ENCODE measurements at regions not wholly inside any gene's neighbourhood (a gene's known extent, or its start where the extent isn't known, plus 50 kb on each side); places are given as distances from the start of the nearest gene placed in this dataset.

DNA sequence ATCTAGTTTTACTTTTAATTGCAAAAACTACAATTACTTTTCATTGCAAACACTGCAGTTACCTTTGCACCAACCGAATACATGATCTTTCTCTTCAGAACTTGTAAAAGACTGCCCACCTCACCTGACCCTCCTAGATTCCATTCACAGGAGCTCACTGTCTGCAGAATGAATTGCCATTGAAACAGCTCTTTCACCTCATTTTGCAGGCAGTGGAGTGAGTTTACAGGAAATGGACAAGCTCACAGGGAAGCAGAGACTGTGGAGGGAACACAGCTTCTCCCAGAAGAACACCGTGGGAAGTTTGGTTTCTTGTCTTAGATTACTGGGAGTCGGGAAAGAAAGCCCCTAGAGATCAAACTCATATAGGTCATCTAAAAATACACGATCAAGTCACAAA, 439.7 kb upstream of the RBFOX1 start:
- DNase-seq (no peak), ATAC-seq (no peak)
- intact Hi-C loops (cut with micrococcal nuclease): no loop called here

DNA sequence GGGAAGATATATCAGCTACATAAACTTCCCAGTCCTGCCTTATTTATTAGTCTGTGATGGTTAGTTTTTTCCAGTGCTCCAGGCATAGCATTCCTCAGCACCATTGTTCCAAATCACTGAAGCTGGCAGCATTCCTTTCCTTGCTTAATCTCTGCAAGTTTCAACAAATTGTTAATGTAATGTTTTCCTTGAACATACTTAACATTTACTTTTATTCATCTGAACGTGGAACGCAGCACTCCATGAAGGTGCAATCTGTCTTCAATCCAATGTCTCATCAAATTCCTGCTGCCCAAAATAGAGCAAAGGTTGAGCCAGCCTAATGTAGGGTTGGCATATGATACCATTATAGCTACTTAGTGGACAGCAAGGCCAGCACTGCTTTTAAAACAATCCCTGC, 441.1 kb upstream of the RBFOX1 start:
- no peak for ATAC-seq
- intact Hi-C loops (cut with micrococcal nuclease): no loop called here
- no peak for DNase-seq

- ATAC-seq (no peak), DNase-seq (no peak)
- intact Hi-C loops (cut with micrococcal nuclease): no loop called here
Measured at GRCh38 chr16:6888531-6888930, 444.1 kb upstream of the RBFOX1 start.

DNA sequence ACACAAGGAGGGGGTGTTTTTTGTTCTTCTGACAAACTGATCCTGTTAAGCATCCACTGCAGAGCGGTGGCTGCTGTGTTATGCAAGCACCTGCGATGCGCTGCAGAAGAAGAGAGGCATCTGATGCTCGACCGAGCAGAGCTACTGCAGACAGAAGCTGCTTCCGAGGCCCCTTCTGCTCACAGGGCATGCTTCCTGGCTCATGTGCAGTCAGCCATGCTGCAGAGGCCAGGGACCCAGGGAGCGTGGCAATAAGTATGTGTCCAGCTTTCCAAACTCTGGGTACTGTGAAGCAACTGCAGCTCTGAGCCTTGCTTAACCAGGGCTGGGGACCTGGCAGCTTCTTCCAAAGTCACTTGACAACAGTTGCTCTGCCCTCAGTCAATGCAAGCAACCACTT, 448.6 kb upstream of the RBFOX1 start:
- intact Hi-C loops (cut with micrococcal nuclease): no loop called here
- DNase-seq (no peak), ATAC-seq (no peak)

GRCh38 chr16:6880263-6880662, 452.4 kb upstream of the RBFOX1 start:
- ATAC-seq (no peak), DNase-seq (no peak)
- intact Hi-C loops (cut with micrococcal nuclease): no loop called here

DNA sequence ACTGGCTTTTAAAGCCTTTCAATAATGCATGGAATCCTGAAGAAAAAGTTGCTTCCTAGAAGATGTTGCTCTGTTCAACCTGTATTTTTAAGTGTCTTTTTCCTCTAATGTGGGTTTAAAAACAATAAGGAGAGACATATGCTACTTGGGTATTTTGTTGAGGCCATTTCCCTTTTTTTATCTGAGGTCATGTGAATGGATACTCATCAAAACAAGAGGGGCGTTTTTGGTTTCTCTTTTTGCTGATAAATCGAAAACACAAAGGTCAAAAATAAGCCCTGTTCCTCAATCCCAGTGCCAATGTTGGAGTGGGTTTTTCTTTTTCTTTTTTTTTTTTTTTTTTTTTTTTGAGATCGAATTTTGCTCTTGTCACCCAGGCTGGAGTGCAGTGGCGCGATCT, 468.0 kb upstream of the RBFOX1 start:
- intact Hi-C loops (cut with micrococcal nuclease): no loop called here
- no peak for ATAC-seq
- DNase-seq: no peak

DNA sequence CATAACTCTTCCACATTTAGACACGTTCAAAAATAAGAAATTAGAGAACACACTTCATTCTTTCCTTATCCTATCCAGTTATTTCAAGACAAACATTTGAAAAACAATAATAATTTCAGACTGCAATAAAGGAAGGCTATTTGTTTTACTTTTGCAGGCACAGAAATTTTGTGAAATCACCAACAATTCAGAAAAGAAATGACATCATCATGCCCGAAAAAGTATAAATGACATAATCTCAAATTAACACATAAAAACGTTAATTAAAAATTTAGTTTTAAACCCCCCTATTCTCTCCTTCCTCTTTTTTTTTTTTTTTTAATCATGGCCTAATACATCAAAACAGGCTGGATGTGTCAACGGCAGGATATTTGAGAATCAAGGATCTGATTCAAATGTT, 468.4 kb upstream of the RBFOX1 start:
- intact Hi-C loops (cut with micrococcal nuclease): no loop called here
- ATAC-seq (no peak), DNase-seq (no peak)

GRCh38 chr16:6863135-6863534, 469.5 kb upstream of the RBFOX1 start:
- intact Hi-C loops (cut with micrococcal nuclease): no loop called here
- no peak for DNase-seq
- ATAC-seq: no peak

GRCh38 chr16:6861815-6862477, 470.7 kb upstream of the RBFOX1 start:
- no peak for DNase-seq
- intact Hi-C loops (cut with micrococcal nuclease): no loop called here
- ATAC-seq: no peak

DNA sequence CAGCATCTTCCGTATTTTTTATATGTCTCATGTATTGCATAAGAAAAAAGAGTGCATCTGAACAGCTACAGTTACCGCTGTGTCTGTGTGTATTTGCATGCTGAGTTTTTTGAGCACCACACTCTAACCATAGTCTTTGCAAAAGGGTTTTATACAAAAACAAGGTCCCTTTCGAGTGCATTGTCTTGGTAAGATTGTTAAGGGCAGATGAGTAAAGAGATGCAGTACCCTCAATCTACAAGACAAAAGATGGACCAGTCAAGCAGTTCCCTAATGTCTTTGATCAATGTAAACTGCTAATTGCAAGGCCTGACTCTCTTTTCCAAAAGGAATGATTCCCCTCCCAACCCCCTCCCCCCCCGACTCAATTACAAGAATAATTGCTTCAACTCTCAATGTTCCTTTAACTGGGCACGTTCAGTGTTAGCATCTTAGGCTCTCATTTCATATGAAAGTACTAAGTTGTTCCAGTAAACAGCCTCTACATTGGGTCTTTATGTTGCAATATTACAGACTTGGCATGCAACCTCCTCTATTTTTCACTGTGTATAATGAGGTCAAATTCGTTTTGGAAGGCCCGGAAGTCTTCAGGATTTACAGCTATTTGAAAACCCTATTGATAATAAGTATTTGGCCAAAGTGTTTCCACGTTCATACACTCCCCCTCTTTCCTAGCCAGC, 471.4 kb upstream of the RBFOX1 start:
- ATAC-seq (no peak), DNase-seq (no peak)
- intact Hi-C loops (cut with micrococcal nuclease): no loop called here

DNA sequence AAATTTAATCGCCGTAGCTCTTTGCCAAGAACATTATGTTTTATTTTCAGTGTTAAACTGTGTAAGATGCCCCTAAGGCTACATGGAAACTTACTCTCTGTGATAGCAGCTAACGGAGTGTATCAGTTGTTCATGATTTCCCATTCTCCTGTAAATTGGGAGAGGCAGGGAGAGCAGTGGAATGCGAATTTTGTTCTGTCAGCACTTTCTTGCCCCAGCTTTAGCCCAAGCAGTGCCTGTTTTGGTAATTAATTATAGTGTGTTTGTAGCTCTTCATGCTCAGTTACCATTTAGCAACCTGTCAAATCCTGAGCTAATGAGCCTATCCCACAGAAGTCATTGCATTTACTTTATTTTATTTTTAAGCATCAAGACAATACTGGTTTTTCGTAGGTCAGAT, 475.1 kb upstream of the RBFOX1 start:
- DNase-seq: no peak
- intact Hi-C loops (cut with micrococcal nuclease): no loop called here
- ATAC-seq: no peak

- ATAC-seq (no peak), DNase-seq (no peak)
- intact Hi-C loops (cut with micrococcal nuclease): no loop called here
Measured at GRCh38 chr16:6856578-6856977, 476.1 kb upstream of the RBFOX1 start.

GRCh38 chr16:6853565-6853964, 479.1 kb upstream of the RBFOX1 start:
- intact Hi-C loops (cut with micrococcal nuclease): no loop called here
- no peak for DNase-seq
- no peak for ATAC-seq

DNA sequence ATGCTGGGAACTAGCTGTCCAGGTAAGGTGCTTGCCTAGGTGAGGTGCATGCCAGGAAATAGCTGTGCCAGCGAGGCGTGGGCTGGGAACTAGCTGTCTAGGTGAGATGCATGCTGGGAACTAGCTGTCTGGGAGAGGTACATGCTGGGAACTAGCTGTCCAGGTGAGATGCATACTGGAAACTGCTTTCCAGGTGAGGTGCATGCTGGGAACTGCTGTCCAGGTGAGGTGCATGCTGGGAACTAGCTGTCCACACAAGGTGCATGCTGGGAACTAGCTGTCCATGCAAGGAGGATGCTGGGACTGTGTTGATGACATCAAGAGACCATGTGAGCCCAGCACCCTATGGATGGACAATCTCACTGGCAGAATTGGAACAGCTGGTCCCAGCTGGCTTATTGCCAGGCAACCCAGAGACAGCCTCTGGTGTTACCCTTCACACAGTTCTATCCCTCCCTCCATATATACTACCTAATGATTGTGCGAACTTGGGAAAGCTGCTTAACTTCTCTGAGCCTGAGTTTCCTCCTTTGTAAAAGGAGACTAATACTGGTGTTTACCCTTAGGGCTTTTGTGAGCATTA, 479.9 kb upstream of the RBFOX1 start:
- intact Hi-C loops (cut with micrococcal nuclease): no loop called here
- no peak for ATAC-seq
- no peak for DNase-seq

GRCh38 chr16:6846452-6846851, 486.2 kb upstream of the RBFOX1 start:
- ATAC-seq: no peak
- intact Hi-C loops (cut with micrococcal nuclease): no loop called here
- DNase-seq: no peak

GRCh38 chr16:6841392-6841791, 491.3 kb upstream of the RBFOX1 start:
- DNase-seq (no peak), ATAC-seq (no peak)
- intact Hi-C loops (cut with micrococcal nuclease): no loop called here

- intact Hi-C loops (cut with micrococcal nuclease): no loop called here
- ATAC-seq (no peak), DNase-seq (no peak)
Measured at GRCh38 chr16:6837722-6838121, 494.9 kb upstream of the RBFOX1 start.

DNA sequence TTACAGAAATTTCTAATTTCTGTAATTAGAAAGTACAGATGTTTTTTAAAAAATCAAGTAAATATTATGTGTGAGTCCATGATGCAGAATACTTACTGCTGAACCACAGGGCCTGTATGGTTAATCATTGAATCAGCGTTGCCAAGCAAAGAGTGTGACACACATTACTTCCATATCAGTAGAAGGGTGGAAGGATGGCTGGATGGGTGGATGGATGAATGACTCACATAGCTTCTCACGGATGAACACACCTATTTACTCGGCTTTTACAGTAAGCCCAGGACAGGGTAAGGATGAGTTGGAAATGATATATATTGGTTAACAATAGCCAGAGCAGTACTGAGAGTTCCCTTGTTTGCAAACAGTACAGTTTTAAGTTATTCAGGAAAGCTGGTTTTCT, 495.9 kb upstream of the RBFOX1 start:
- no peak for ATAC-seq
- intact Hi-C loops (cut with micrococcal nuclease): no loop called here
- no peak for DNase-seq

DNA sequence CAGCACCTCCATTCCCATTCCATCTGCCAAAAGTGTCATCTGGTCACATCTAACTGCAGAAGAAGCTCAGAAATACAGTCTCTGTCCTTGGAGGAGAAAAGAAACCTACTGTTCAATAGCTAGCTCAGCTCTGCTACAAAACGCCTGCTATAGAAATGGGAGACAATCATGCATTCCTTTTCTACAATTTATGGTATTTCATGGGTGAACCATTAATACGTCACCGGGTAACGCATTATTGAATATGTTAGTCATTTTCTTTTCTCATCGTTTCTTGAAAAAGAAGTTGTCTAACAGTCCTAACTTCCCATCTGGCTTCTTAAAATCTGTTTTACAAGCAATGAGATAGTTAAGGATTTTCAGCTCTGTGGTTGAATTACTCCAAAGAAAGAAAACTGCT, 496.7 kb upstream of the RBFOX1 start:
- no peak for ATAC-seq
- DNase-seq: no peak
- intact Hi-C loops (cut with micrococcal nuclease): no loop called here

GRCh38 chr16:6835516-6835915, 497.1 kb upstream of the RBFOX1 start:
- no peak for DNase-seq
- intact Hi-C loops (cut with micrococcal nuclease): no loop called here
- ATAC-seq: no peak

GRCh38 chr16:6828690-6829089, 504.0 kb upstream of the RBFOX1 start:
- ATAC-seq (no peak), DNase-seq (no peak)
- intact Hi-C loops (cut with micrococcal nuclease): no loop called here
